C4-2B (cell line): ENCODE measurements at regions not wholly inside any gene's neighbourhood (a gene's known extent, or its start where the extent isn't known, plus 50 kb on each side); places are given as distances from the start of the nearest gene placed in this dataset.

Experiments used
- ZFX ChIP-seq: fragments of 450-650 bp; IDR thresholded peaks from 2 replicates; pipeline ENCODE4 v1.6.1; 2017
- TF ChIP-seq, protein P1 (sequence below): fragments of 450-650 bp; conservative IDR thresholded peaks from 2 replicates; pipeline ENCODE4 v1.5.1; 2017; ENCODE audit warnings: mild to moderate bottlenecking

DNA sequence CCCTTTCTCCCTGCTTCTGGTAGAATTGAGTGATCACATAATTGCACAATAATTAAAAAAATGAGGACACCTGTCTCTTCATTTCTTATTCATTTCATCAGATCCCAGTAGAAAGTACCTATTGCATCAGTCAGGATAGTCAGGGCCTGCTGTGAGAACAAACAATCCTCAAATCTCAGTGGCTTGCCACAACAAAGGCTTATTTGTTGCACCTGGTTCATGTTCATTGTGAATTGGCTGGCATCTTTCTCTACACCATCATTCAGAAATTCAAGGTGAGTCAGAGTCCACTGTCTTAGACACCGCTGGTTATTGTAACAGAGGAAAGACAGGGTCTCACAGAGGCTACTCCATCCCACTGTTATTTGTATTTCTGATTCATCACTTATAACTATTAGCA, 409.8 kb downstream of the STIM2 start:
- TF ChIP-seq, protein P1, sequence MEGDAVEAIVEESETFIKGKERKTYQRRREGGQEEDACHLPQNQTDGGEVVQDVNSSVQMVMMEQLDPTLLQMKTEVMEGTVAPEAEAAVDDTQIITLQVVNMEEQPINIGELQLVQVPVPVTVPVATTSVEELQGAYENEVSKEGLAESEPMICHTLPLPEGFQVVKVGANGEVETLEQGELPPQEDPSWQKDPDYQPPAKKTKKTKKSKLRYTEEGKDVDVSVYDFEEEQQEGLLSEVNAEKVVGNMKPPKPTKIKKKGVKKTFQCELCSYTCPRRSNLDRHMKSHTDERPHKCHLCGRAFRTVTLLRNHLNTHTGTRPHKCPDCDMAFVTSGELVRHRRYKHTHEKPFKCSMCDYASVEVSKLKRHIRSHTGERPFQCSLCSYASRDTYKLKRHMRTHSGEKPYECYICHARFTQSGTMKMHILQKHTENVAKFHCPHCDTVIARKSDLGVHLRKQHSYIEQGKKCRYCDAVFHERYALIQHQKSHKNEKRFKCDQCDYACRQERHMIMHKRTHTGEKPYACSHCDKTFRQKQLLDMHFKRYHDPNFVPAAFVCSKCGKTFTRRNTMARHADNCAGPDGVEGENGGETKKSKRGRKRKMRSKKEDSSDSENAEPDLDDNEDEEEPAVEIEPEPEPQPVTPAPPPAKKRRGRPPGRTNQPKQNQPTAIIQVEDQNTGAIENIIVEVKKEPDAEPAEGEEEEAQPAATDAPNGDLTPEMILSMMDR, result no peak
- no peak for TF ChIP-seq ZFX
